Lower leg skin (tissue), 4 donors: ENCODE measurements at regions not wholly inside any gene's neighbourhood (a gene's known extent, or its start where the extent isn't known, plus 50 kb on each side); places are given as distances from the start of the nearest gene placed in this dataset.

ENCODE experiments used
- DNase-seq, 2 donors: peaks; one replicate each; pipeline ENCODE4 v3.0.0-alpha.2; 2019; ENCODE audit warnings: low spot score in 2 of 2
- H3K4me3 ChIP-seq: fragments of 200-600 bp; sonication (generic); 2 replicates; pipeline ENCODE4 v1.5.1; 2017; ENCODE audit warnings: mild to moderate bottlenecking, low read depth; ENCODE audit not compliant: poor library complexity, severe bottlenecking
- CTCF ChIP-seq, 3 donors: fragments of 450-650 bp; IDR thresholded peaks; one replicate each; pipeline ENCODE4 v1.5.1; 2016; ENCODE audit warnings: antibody characterized with exemption in 3 of 3, mild to moderate bottlenecking in 3 of 3, moderate library complexity in 2 of 3
- POLR2A ChIP-seq, 2 donors: fragments of 450-650 bp; IDR thresholded peaks; one replicate each; pipeline ENCODE4 v1.6.1; 2016 to 2017; ENCODE audit warnings: antibody characterized with exemption in 2 of 2, mild to moderate bottlenecking in 1 of 2, moderate library complexity in 1 of 2
- WGBS, 2 donors: methylation state at CpG; one replicate each; pipeline ENCODE4 v1.1.5; 2018; 5-methylcytosine and 5-hydroxymethylcytosine counted together
- intact Hi-C: fragments of 100-400 bp; cut with DNase I; formaldehyde crosslinking; loops from one replicate; pipeline ENCODE4 v1.15.0; 2023; ENCODE audit warnings: low total_unique reads

DNA sequence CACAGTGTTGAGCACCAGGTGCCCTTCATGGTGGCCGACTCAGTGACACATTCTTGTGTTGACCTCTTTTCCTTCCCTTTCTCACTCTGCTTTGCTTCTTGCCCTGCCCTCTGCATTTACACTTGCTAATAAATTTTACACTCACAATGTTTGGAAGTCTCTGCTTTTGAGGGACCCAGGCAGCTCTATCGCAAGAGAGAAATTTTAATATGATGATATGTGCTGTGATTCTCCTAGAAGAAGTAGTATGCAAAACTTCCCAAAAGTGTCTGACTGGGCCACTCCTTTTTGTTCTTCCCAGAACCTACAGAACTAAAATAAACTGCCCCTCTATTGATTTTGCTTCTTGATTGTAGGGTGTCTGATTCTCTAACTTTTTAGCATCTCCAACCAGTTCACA is 135.0 kb downstream of the IRS1 start:
- intact Hi-C loops = no loop called here
- DNase-seq = no peak
- 91% methylated on average over 2 of the region's 2 CpGs for WGBS, 2 donors
- H3K4me3 ChIP-seq = no peak overlapping the region
- TF ChIP-seq POLR2A (IDR thresholded peaks at IDR 0.05) = no peak
- no peak for TF ChIP-seq CTCF (IDR thresholded peaks at IDR 0.05)

DNA sequence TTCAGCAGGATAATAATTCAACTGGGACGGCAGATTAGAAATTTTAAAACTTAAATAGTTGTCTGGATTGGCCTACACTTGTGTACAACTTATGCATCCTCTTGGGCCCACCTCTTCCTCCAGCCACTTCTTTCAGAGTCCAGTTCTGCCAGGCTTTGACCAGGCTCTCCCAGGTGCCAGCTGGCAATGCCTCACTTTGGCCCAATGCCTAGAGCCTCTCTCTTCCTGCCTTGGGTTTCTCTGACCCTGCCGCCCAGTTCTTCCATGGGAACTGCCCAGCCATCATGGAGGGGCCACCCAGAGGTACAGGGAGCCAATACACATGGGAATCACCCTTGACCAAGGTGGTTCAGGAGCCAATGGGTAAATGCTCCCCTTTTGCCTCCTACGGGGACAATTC is 135.5 kb downstream of the IRS1 start:
- H3K4me3 ChIP-seq = no peak overlapping the region
- no peak for DNase-seq
- intact Hi-C loops = no loop called here
- 21 to 33% methylated on average over 3 of the region's 3 CpGs for WGBS, 2 donors
- TF ChIP-seq POLR2A (IDR thresholded peaks at IDR 0.05) = no peak
- TF ChIP-seq CTCF (IDR thresholded peaks at IDR 0.05) = no peak

DNA sequence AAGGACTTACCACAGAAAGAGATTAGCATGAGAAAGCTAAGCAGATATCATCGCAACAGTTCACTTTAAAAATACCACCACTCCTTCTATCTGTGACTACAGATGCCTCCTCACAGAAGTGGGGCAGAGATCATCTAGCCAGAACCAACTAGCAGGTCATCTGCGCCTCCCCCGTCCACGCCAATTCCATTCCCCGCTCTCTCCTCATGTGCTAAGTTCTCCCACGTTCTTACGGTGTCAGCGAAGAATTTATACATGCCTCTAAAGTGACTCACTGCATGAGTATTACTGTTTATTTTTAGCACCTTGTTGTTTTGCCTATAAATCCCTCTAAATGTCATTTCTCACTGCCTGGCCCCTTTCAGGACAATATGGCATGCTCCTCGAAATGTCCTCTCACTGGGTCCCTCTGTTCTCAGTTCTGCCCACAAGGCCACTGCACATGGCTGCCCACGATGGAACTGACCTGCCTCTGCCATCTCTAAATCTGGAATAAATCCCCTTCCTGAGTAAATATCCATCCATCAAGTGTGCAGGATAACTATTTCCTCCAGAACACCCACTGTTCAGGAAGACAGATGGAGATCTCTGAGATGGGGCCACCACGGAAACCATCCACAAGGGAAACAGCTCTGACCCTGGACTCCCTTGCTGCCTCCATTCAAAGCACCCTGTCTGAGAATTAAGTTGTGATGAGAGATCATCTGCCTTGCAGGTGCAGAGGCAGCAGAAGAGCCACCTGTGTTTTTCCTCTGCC is 137.7 kb downstream of the IRS1 start:
- 43 to 44% methylated on average over 11 of the region's 11 CpGs for WGBS, 2 donors

DNA sequence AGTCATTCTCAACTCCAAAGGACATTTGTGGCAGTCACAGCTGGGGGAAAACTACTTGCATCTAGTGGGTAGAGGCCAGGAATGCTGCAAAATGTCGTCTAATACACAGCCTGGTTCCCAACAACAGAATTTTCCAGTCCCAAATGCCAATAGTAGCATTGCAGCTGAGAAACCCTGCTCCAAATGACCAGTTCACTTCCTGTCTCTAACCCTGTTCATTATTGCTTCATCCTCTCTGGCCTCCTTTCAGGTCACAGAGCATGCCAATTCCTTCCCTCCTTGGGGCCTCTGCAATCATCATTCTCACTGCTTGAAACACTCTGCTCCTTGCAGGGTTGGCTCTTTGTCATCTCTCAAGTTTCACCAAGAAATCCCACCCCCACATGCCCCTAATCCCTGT is 139.1 kb downstream of the IRS1 start:
- DNase-seq = peak; percentile 86 to 91
- 0 to 32% methylated on average over 1 of the region's 1 CpG for WGBS, 2 donors
- TF ChIP-seq POLR2A (IDR thresholded peaks at IDR 0.05) = no peak
- no peak for TF ChIP-seq CTCF (IDR thresholded peaks at IDR 0.05)
- intact Hi-C loops = no loop called here
- H3K4me3 ChIP-seq = no peak overlapping the region

More for the DNA sequence above, 137.7 kb downstream of the IRS1 start:
- no peak overlapping the region for H3K4me3 ChIP-seq
- TF ChIP-seq POLR2A (IDR thresholded peaks at IDR 0.05) (no peak), CTCF (IDR thresholded peaks at IDR 0.05) (no peak)
- DNase-seq = no peak
- intact Hi-C loops = no loop called here

GRCh38 chr2:226660124-226660523 is 139.5 kb downstream of the IRS1 start:
- intact Hi-C loops = no loop called here
- no peak overlapping the region for H3K4me3 ChIP-seq
- no peak for DNase-seq
- WGBS, 2 donors = 69 to 89% methylated on average over 5 of the region's 5 CpGs
- TF ChIP-seq CTCF (IDR thresholded peaks at IDR 0.05) (no peak), POLR2A (IDR thresholded peaks at IDR 0.05) (no peak)

- intact Hi-C loops = no loop called here
- 78 to 80% methylated on average over 6 of the region's 6 CpGs for WGBS, 2 donors
These were observed 140.2 kb downstream of the IRS1 start for GRCh38 chr2:226659410-226659809.

More at GRCh38 chr2:226659410-226659809, 140.2 kb downstream of the IRS1 start:
- TF ChIP-seq POLR2A (IDR thresholded peaks at IDR 0.05) (no peak), CTCF (IDR thresholded peaks at IDR 0.05) (no peak)
- DNase-seq = no peak
- no peak overlapping the region for H3K4me3 ChIP-seq
